HG03460 (cell line): ENCODE measurements at regions not wholly inside any gene's neighbourhood (a gene's known extent, or its start where the extent isn't known, plus 50 kb on each side); places are given as distances from the start of the nearest gene placed in this dataset.

Experiments used
- ATAC-seq: cut with Tn5 transposase; IDR thresholded peaks from one replicate; pipeline ENCODE4 v1.9.1; 2021; ENCODE audit not compliant: unreplicated experiment

DNA sequence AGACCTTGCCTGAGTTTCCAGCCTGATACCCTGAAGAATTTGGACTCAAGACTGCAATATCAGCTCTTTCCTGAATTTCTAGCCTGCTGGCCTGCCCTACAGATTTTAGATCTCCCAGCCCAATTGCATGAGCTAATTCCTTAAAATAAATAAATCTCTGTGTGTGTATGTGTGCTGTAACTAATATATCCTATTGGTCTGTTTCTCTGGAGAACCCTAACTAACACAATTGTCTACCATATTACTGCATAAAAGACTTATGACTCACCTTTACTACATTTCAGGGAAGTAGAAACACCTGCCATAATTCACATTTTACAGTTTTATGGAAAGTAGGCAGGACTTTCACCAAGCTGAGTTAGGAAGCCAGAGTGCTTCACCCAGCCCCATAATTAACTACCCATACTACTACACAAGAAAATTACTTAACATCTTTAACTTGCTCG, 90.7 kb upstream of the BEND6 start:
- no peak for ATAC-seq

- no peak for ATAC-seq
Observed at GRCh38 chr6:56863366-56863765, 91.5 kb upstream of the BEND6 start.

DNA sequence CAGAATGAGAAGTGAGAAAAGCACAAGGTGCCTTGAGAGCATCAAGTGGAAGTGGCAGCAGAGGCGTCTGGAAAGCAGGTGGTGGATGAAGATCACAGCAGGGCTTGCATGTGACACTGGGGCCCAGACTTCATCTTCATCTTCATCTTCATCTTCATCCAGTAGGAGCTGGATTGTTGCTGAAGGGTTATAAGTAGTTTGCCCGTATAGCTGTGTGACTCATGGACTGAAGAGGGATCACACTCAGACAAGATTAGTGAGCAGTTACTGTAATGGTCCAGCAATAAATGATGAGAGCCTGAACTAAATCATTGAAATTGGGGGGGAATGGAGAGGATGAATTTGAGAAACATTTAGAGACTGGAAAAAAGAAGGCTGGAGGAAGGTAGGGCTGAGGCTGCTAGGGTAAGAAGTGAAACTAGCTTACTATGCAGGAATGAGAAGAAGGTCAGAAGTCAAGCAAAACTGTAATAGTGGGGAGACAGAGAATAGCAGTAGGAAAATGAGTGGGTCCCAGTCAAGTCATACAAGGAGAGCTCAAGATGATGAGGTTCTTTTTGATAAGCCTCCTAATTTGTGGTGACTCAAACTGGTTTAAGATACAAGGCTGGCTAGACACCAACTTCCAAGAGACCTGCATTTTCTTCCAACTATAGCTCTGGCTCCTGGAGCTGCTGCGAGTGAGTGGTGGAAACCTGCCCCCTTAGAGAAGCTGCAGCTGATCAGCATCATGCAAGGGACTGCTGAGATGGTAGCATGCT, 92.3 kb upstream of the BEND6 start:
- peak; percentile 49 for ATAC-seq

- no peak for ATAC-seq
Observed at GRCh38 chr6:56860475-56860874, 94.4 kb upstream of the BEND6 start.

DNA sequence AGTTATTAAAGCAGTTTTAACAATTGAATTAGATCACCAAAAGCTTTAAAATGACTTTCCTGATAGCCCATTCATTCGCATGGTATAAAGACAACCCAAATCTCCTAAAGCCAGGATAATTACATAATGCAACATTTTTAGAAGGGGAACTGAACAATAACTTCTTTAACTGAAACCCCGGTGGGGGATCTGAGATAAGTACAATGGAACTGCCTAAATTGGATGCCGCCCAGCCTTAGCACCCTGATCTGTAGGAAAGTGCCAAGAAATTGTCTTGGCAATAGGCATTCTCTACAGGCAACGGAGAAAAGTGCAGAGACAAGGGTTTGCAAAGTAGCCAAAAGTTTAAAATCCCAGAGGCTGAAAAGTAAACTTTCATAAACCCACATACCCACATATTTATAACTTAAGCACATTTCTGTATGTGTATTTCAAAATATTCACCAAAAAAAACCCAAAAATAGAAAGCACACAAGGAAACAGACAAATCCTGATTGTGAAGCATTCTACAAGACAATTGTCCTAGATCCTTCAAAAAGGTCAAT, 98.8 kb upstream of the BEND6 start:
- no peak for ATAC-seq

DNA sequence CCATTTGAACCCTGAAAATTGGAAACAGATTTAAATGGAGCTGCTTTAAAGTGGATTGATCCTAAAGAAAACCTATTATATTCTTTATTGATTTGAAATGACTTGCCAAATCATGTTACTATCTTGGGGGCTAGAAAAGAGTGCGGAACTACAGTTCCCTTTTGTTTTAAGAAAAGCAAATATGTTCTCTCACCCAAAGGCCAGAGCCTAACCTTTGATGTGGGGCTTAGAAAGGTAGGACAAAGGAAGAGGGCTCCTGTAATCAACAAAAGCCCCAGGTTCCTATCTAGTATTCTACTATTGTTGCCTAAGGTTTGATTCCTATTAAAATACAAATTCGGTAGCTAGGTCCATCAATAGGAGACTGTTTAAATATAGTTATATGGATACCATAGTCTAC, 100.8 kb upstream of the BEND6 start:
- no peak for ATAC-seq

DNA sequence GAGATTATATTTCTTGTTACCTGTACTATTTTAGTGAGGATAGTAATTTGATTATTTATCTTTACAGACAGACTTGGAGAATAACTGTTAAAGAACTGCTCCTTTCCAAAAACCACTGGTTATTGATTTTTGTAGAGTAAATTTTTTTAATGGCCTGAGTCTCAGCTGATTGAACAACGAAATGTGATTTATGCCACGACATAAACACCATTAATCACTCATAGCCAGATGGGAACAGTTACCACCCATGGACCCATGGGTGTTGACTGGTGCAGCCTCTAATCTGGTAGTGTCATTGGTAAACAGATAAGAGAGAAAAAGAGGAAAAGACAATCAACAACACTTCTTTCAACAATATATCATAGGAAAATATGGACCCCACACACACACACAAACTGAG, 101.4 kb upstream of the BEND6 start:
- no peak for ATAC-seq

- peak; percentile 29 for ATAC-seq
Observed at GRCh38 chr6:56852260-56853010, 102.5 kb upstream of the BEND6 start.

DNA sequence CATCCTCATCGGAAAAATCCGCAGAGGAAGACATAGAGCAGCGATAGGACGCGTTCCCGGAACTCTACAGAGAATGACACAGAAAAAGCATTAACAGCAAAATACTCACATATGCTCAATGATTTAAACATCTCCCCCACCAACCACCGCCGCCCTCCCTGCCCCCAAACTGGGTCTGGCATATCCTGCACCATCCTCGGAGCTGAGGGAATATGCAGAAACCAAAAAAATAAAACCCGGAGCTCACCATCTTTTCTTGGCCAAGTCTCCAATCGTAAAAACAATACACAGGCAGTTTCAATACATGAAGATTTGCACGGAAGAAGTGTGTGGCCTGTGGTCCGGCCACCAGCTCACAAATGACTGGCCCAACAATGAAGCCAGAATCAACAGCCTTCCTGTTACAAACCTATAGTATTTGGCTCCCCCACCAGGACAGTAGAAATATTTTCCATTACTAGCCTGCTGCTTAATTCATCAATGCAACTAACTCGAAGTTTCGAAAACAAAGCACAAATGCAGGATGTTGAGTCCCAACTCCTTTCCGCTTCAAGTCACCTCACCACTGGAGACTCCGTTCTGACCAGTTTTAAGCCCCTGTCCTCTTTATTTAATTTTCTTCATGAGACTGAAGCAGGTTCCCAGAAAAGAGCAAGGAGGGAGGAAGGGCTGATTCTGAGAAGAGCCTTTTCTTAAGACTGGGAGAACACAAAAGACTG, 103.2 kb upstream of the BEND6 start:
- peak; percentile 94 for ATAC-seq

GRCh38 chr6:56851074-56851473, 103.8 kb upstream of the BEND6 start:
- no peak for ATAC-seq

- ATAC-seq: no peak
Observed at GRCh38 chr6:56850626-56851025, 104.3 kb upstream of the BEND6 start.

- ATAC-seq: no peak
Observed at GRCh38 chr6:56849896-56850295, 105.0 kb upstream of the BEND6 start.

DNA sequence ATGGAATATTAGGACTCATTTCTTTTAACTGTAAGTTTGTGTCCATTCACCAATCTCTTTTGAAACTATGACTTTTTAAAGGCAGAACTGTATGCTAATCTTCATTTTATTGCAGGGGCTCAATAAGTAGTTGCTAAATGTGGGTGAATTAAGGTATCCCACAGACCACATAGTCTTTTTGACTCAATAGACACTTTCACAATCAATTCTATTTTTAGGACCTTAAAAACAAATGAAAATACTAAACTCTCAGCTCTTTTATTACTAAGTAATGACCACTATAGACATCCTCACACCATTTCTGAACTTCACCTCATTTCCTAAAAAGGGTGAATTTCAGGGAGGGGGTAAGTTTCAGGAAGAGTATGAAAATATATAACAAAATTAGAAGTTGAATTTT, 106.8 kb upstream of the BEND6 start:
- no peak for ATAC-seq

GRCh38 chr6:56845032-56845431, 109.9 kb upstream of the BEND6 start:
- no peak for ATAC-seq

DNA sequence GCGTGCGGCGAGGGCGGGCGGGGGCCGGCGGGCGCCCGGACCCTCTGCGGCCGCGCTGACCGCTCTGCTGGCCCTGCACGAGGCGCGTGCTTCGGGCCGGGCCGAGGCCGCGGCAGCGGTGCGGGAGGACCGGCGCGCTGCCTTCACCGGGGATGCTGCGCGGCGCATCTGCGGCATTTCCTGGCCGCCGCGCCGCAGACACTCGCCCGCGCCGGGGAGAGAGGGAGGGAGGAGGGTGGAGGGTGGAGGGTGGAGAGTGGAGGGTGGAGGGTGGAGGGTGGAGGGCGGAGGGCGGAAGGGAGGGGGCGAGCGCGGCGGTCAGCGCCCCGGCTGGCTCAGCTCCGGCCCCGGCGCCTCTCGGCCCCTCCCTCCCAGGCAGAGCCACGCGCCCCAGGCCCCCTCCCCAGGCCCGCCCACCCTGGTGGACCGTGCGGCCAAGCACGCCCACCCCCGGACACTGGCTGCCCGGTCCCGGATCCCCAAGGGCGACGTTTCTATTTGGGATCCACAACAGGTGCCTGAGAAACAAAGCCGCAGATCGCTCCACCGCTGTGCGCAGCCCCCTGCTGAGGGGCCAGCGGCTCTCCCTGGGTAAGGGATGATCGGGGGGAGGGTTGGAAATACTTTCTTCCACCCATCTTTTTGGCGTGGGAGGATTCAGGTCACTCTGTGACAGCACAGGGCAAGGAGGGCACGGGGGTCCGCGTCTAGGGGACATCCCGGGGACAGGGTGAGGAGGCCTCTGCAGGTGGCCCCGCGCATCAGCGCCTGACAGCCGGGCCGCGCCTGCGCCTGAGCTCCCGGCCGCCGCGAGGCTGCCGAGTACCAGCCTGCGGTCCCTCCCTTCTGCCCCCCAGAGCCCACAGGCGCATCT, 111.2 kb upstream of the BEND6 start:
- ATAC-seq: peak; percentile 82

DNA sequence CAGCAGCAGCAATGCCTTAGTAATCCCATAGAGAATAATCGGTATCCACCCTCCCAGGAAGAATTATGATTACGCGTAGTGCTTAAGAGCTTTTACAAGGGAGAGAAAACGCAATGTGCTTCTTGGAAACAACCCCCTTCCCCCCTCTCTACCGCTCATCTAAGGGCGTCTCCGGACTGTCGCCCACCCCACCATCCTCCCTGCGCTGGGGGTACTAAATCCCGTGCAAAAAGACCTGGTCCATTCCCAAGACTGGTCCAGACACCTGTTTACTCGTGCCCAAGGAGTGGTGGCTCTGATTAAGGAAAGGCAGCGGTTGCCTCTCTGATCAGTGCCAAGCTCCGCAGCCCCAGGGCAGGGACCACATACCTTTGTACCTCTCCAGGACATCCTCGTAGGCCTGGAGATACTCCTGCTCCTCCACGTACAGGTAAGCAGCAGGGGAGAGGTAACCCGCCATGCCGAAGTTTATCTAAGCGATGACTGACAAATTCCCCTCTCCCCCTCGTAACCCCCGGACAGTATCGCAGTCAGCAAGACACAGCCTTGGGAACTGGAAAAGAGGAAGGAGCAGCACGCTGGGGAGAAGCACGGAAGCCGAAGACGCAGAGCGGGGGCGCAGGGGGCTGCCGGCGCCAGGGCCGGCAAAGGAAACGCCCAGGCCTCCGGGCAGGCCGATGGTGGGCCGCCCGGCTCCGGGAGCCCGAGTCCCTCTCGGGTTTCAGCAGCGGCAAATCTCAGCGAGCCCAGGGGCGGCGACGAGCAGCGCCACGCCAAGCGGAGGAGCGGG, 112.0 kb upstream of the BEND6 start:
- peak; percentile 10 for ATAC-seq

- ATAC-seq: no peak
Observed at GRCh38 chr6:56841751-56842150, 113.2 kb upstream of the BEND6 start.

- no peak for ATAC-seq
Observed at GRCh38 chr6:56841381-56841749, 113.5 kb upstream of the BEND6 start.

DNA sequence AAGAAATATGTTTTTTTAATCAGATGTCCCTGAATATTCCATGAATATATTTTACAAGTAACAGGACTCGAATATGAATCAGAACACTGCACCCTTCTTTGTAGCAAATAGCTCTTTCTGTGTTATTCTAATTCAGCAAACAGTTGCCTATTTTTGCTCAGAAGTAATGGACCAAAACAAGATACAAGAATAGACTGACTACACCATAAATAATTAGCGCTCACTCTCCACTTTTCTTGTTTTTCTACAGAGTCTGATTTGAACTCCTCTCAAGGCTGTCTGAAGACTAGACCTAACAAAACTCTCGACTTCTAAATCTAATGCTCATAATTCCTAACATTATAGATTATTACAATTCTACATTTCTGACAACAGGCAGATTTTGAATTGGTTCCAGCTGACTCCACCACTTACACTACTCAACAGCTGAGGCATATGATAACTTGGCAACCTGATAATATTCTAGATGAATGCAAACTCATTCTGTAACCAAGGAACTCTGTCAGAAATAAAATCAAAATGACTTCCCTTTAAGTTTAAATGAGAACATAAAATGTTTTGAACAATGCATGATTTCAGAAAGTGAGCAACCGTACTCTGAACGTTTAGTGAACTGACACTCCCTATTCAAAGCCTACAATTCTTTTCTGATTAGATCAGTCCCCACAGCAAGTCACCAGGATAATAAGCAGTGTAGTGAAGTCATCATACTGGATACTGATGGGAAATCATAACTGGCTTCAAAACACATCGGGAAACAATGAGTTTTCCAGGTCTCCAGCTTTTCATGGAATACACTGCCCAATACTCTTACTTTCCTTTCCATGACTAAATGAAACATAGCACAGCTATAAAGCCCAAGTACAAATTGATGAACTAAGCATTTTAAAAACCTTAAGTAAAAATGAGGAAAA, 114.2 kb upstream of the BEND6 start:
- no peak for ATAC-seq
